Mucosa of gallbladder (tissue), 1 donor: ENCODE measurements at regions not wholly inside any gene's neighbourhood (a gene's known extent, or its start where the extent isn't known, plus 50 kb on each side); places are given as distances from the start of the nearest gene placed in this dataset.
"Not testable (repeated sequence)": the region's sequence is repeated elsewhere in the genome, so short reads cannot be mapped to it uniquely, and the experiment has no call there.

ENCODE experiments used
- DNase-seq: peaks from one replicate; pipeline ENCODE4 v3.0.0-alpha.2; 2020; ENCODE audit warnings: low spot score
- donor health status: DM: no; HTN: no; CAD: no.

DNA sequence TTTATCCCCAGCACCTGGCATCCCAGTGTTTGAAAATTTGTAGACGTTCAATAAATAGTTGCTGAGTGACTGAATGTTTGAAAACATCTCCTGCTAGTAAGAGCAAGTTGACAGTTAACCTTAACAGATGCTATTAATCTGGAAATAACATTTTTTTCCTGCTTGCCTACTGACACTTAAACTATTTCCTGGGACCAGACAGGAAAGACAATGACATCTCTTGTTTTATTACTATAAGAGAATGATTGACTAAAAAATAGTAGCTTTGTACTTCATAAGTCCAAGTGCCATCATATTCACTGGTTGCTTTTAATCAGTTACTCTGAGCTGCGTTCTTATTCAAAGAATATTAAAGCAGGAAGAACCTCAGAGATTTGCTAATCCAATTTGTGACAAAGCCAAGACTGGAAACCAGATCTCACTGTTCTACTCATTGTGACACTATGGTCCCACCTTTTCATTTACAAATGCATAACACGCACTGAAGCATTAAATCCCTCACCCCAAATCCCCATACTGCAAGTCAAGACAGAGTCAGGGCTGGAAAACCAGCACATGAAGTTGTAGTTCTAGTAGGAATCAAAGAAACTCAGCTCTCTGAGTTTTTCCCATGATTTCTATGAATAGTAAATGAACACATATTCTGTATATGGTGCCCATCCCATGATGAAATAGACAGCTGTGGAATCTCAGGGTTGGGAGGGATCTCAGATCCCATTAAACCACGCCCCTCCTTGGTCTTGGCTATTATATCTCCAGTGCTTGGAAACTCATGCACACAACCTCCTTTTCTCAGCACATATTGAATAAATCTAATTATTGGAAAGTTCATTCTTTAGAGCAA is 212.7 kb upstream of the P2RY1 start:
- DNase-seq, result no peak

DNA sequence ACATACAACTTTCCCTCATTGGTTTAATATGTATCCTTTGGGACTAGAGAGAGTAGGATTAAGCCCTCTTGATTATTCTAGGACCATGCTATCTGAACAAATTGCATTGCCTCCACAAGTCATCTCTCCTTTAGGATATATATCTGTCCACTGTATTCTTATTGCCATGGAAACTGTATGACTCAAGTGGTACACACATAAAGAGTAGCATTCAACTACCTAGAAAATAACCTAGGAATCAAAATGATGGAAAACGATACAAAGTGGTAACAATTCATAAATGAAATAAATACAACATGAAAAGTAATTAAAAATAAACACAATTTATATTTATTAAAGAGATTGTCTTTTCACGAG is 212.1 kb upstream of the P2RY1 start:
- no peak for DNase-seq

DNA sequence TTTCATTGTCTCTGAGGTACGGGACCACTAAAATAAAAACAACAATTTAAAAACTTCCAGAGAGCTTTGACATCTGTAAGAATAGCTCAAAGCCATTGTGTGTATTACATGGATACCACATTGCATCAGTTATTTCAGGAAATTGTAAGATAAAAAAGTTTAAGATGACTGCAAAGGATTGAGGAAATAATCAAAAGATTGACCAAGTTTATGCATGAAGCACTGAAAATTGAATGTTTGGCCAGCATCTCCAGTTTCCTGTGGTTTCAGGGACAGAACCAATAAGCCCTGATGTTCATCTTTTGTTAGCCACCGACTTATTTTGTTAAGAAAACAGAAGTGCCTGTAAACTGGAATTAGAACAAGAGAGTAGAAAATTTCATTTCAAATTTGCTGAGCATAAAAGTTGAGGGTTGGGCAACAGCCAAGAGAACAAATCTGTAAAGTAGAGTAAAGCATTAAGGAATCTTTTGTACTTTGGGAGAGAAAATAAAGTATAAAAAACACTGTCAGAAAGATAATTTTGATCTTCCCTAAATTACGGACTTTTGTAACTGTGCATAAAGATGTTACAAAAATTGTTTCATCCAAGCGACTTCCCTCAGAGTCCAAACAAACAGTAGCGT is 211.5 kb upstream of the P2RY1 start:
- DNase-seq, result no peak

DNA sequence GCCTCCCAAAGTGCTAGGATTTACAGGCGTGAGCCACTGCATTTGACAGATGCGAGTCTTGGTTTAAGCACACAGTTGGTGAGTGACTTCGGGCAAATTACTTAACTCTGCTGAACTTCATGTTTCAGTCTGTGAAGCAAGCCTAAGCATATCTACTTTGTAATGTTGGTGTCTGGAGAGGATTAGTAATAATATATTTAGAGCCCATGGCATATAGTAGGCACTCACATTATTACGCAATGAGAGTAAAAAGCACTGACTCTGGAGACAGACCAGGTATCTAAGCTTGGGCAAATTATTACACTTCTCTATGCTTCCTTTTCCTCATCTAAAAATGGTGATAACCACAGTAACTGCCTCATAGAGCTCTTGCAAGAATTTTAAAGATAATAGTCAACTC is 208.7 kb upstream of the P2RY1 start:
- DNase-seq, result no peak

DNA sequence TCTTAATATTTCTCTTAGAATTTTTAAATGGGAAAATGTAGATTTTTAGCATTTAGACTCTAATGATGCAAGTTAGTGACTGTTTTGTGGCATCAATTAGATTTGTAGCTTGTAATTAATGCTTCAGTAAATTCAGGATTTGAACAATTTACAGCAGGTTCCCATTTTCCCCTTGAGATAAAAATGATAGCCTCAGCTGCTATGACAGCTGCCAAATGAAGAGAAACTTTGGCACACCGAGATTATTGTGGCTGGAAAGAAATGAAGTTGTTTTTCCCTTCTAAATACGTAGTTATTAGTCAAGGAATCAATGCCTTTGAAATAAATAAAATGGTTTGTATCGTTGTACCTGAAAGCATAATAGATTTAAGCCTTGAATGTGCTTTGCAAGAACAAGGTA is 206.4 kb upstream of the P2RY1 start:
- DNase-seq, result no peak

DNA sequence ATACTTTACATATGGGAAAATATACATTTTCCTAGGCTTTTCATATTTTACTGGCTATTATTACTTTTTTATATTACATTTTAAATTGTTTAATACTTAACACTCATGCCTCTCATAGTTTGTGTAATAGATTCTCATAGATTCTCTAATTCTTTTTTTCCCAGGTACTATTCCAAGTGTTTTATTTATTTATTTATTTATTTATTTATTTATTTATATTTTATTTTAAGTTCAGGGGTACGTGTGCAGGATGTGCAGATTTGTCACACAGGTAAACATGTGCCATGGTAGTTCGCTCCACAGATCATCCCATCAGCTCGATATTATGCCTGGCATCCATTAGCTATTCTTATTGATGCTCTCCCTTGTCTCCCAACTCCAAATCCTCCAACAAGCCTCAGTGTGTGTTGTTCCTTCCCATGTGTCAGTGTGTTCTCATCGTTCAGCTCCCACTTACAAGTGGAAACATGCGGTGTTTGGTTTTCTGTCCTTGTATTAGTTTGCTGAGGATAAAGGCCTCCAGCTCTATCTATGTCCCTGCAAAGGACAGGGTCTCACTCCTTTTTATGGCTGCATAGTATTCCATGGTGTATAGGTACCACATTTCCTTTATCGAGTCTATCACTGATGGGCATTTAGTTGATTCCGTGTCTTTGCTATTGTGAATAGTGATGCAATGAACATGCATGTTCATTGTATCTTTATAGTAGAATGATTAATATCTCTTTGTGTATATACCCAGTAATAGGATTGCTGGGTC is 205.4 kb upstream of the P2RY1 start:
- DNase-seq, result no peak

DNA sequence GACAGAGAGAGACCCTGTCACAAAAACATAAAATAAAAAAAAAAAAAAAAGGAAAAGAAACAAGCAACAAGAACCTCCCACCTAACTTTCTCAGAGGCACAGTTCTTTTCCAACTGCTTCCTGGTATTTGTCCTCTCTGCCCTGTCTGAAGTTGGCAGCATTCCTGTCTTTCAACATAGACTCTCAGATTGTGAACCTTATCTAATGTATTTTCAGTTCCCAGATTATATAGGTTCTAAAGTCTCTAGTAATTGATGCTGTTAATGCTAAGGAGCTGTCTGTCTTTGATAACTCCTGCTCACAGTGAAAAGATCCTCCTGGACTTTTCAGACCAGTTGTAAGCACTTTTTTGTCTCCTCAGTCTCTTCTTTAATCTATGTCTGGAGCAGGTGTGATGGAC is 199.5 kb upstream of the P2RY1 start:
- no peak for DNase-seq

DNA sequence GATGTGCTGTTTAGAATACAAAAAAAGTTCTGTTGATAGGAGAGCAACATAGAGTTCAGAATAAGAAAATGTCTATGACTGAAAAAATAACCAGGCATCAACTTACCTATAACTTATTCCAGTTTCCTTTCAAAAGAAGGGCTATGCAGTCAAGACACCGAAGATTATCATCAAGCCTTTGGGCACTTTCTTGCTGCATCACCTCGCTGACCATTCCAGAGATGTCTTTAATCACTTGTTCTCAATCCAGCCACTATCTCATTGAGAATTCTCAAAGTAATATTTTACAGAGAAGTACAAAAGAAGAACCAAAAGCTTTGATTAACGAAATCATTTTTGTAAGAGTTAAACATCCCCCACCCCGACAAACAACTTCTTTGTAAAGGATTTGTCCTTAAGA is 198.3 kb upstream of the P2RY1 start:
- no peak for DNase-seq

DNA sequence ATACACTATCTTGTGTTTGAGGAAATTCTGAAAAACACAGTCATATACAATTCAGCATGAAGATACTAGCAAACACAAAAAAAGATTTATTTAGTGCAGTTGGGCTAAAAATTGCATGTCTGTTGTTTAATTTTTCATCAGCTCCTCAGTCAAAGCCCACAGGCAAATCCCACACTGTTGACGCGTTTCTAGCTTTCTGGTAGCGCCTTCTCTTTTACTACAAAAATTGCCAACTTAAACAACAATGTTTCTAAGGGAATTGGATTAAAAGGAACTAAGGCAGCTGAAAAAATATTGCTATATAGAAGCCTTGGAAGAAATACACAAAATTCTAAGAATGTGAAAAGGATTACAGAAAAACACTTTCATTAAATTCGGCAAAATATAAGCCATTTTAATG is 196.7 kb upstream of the P2RY1 start:
- DNase-seq, result no peak

DNA sequence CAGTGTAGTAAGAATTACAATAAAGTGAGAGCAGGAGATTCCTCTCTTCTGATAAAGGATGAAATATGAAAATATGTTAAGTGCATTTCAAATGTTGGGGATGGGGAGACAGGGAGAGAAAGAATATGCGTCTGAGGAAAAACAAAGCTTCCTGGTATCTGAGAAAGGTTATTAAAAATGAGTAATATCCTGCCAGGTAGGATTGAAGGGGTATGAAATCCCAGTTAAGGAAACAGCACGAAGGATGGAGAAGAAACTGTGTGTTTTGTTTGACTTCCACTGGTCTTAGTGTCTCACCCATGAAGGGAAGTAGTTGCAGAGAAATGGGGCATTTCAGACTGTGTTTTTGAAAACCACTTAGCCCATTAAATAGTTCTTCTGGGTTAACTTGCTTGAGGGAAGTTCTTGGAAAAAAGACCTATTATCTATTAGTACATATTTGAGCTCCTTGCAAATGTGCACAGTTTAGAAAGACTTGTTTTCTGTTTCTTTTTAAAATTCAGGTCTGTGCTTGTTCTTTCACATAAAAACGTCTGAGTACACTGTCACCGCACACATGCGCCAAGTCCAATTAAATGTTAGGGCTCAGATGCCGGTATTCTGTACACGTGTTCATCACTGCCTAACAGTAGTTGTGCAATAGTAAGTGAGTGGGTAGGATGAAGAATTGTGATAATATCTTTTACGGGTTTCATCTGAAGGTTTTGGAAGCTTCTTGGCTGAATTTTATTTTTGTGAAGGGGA is 196.1 kb upstream of the P2RY1 start:
- DNase-seq, result no peak

DNA sequence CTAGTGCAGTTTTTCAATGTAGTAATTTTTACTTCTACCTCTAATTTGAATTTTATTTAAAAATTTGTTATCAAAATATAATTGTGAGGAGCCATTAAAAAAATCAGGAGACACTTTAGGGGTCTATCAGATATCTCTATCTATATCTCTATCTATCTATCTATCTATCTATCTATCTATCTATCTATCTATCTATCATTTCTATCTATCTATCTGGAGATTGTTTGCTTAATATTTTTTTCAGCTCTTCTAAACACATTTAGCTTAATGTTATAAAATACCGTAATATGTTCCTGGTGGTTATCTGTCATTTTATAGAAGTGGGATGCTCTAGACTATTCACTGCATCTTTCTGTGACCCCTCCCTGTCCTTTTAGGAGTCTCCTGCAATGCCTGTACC is 193.7 kb upstream of the P2RY1 start:
- no peak for DNase-seq

DNA sequence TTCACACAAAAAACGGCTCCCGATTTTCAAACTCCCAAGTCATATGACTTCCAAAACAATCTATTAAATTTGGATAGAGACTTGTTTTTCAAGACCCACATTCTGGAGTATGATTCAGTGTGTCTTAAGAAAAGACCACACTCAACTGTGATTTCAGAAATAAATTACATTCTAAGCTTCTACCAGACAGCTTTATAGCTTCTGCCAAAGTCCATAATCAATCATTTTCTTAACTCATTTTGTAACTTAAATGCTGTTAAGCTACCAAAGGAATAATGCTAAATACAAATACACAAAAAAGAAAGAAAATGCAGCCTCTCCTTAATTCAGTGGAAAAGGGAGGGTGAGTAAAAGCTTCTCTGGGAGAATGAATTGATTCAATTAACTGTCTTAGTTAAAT is 192.3 kb upstream of the P2RY1 start:
- no peak for DNase-seq

DNA sequence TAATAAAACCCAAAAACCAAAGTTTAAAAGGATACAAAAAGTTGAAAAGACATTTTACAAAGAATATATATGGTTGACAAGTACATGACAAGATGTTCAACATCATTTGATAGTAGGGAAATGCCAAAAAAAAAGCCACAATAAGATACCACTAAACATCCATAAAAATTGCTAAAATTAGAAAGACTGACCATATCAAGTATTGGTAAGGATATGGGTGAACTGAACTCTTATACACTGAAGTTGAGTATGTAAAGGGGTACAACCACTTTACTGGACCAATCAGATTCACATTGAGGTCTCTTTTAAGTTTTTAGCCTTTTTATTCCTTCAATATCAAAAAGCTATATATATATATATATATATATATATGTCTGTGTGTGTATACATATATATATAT is 190.5 kb upstream of the P2RY1 start:
- no peak for DNase-seq

DNA sequence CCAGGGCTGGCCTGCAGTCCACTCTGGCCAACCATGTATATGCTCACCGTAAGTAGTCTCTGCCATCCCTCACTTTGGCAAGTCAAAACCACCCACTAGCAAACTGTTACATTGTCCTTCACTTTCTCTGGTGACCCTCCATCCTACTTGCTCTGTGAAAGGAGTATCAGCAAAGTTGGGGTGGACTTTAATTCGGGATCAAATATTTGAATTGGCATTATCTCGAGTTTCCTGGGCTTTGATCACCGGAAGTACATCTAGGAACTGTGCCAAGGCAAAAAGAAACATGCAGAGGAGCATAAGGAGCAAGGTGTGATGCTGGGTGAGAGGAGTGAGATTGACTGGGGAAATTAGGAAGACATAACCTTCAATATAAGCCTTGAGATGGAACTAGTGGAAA is 188.9 kb upstream of the P2RY1 start:
- DNase-seq, result no peak

DNA sequence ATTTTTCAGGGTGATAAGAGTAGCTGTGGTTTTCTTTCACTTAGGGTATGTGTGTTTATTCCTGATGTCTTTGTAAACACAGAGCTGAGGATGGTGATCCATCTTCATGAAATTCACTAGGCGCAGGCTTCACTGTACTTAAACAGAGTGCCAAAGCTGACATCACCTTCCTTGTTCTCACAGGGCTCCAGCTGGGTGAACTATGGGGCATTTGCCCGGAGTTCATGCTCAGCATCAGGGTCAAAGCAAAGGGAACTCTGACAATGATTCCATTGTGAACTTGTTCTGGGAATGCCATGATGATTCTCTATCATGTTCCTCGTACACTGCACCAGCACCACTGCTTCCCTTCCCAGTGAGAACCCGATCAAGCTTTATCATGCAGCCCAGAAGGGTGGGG is 184.8 kb upstream of the P2RY1 start:
- peak; percentile 32 for DNase-seq

DNA sequence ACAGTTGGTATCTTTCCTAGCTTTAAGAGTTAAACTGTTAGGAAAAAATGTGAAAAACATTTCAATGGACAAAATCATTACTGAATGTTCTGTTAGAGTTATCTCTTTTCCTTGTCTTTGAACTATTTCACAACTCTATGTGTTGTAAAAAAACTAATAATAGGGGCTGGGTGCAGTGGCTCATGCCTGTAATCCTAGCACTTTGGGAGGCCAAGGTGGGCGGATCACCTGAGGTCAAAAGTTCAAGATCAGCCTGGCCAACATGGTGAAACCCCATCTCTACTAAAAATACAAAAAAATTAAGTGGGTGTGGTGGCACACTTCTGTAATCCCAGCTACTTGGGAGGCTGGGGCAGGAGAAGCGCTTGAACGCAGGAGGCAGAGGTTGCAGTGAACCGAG is 184.0 kb upstream of the P2RY1 start:
- DNase-seq, result not testable (repeated sequence)

DNA sequence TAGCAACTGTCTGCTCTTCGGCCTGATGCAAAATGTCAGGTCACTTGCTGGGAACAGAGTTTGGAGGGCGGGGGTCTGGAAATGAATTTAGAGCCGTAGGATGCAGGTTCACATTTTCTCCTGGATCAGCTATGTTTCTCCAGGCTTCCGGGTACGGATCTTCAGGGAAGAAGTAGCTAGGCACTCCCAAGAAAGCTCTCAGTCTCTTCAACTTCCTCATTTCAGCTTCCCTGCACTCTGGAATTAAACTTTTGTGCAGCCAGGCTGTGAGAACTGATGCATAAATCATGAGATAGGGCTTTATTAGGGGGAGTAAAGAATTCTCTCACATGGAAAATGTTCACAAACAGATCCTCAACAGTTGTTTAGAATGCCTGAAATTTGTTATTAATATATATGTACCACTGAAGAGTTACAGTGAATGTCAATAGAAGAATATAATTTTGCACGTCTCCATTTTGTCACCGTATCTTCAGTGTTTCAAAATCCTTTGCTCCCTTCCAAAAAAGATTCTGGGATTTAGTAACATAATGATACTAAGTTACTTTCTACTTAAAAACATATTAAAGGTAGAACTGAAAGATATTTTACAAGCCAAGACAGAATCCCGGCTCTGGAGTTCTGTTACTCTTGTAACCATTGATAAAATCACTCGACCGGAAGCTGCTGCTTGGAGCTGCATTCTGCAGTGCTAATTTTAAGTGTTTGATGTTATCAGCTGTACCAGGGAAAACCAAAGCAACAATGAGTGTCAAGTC is 178.5 kb upstream of the P2RY1 start:
- no peak for DNase-seq

DNA sequence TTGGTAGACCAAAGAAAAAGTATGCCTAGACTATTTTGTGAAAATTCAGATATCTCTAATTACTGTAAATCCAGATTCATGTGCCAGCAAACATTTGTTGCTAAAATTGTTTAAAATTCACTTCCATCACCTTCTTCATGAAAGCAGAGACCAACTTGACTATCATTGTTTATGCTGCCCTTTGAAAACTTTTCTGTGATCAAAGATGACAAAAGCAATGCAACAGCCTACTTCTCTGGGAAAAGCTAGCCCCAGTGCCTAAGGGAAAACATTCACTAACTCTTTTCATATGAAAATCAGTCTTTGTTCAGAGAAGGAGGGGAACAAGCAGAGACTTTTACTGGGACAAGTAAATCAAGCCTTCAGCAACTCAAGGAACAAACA is 178.0 kb upstream of the P2RY1 start:
- no peak for DNase-seq

DNA sequence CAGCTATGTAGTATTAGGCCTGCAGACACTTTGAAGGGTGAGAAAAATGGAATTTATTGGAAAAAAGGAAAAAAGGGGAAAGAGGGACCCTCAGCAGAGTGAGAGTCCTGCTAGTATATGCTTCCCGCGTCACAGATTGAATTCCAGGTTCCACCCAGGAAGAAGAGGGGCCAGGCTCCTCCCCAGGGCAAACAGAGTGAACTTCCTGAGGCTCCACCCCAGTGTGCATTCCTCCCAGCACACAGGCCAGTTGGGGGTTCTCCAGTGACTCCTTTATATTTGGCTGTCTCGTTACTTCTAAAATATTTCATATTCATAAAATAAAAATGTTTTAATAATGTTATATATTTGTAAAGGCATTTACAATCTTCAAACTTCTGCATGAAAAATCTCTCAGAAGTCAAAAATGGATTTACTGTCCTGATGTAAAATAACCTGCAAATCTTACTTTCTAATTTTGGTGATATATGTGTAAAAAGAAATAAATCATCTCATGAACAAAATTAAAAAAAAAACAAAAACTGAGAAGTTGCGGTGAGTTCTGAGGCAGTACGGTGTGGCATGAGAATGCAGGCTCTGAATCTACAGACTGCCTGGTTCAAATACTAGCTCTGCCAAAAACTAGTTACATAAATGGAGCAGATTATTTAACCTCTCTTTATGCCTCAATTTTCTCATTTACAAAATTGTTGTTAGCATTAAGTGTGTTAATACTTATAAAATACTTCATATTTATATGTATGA is 175.8 kb upstream of the P2RY1 start:
- no peak for DNase-seq

DNA sequence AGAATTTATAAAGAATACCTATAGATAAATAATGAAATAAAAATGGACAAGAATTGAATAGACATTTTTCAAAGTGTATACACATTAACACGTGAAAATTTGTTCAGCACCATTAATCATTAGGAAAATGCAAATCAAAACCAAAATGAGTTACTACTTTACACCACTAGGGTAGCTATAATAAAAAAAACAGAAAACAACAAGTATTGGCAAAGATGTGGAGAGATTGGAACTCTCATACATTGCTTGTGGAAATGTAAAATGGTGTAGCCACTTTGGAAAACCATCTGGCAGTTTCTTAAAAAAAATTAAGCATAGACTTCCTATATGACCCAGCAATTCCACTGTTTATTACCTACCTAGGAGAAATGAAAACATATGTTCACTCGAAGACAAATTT is 172.8 kb upstream of the P2RY1 start:
- no peak for DNase-seq

DNA sequence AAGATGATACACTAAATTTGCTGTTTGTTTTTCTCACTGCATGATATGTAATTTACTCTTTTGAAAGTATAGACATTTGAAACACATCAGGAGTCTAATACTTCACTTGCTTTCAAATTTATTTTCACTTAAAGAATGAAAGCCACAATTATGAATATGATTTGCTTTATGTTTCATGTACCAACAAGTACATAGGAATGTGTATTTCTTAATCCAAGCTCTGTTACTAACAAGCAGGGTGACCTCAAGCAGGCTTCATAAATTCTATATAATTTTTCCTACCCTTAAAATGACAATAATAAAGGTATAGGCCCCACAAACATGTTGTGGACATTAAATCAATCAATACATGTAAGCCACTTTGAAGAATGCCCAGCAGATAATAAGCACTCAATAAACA is 170.2 kb upstream of the P2RY1 start:
- DNase-seq, result no peak
